ENCODE measurements at regions not wholly inside any gene's neighbourhood (a gene's known extent, or its start where the extent isn't known, plus 50 kb on each side); places are given as distances from the start of the nearest gene placed in this dataset.

GRCh38 chr22:44618400-44618799, 83.6 kb upstream of the PRR5 start:
- no peak overlapping the region for H3K27ac ChIP-seq
- H3K4me1 ChIP-seq = no peaks in the 10 kb centered on the region
- ATAC-seq = no peak
- H3K4me3 ChIP-seq = no peak overlapping the region
- H3K9me3 ChIP-seq = peaks cover 11% of the 10 kb centered on the region
- intact Hi-C loops (cut with DNase I) = no loop called here
- TF ChIP-seq CTCF (IDR thresholded peaks at IDR 0.05) = no peak
- whole genome bisulfite sequencing, 3 donors = 55 to 69% (median 56%) methylated on average over 17 of the region's 17 CpGs
- peaks cover 0 to 33% (median 19%) of the 10 kb centered on the region in 3 donors for H3K27me3 ChIP-seq (ENCODE audit: insufficient read depth in 3 of 3, low read length in 2 of 3)
- peak in 1 of 2 donors; percentile 30 for DNase-seq
- H3K36me3 ChIP-seq (ENCODE audit: insufficient read depth in 1 of 2, low read depth in 1 of 2) = no peaks in the 10 kb centered on the region

- no peak overlapping the region for H3K4me3 ChIP-seq
- no peak overlapping the region for H3K27ac ChIP-seq
- DNase-seq = no peak
- H3K27me3 ChIP-seq (ENCODE audit: insufficient read depth in 3 of 3, low read length in 2 of 3) = peaks cover 0 to 33% (median 19%) of the 10 kb centered on the region in 3 donors
- H3K9me3 ChIP-seq = peaks cover 14% of the 10 kb centered on the region
- TF ChIP-seq CTCF (IDR thresholded peaks at IDR 0.05) = no peak
- no peaks in the 10 kb centered on the region for H3K4me1 ChIP-seq
- ATAC-seq = no peak
- intact Hi-C loops (cut with DNase I) = no loop called here
- H3K36me3 ChIP-seq (ENCODE audit: insufficient read depth in 1 of 2, low read depth in 1 of 2) = no peaks in the 10 kb centered on the region
- WGBS, 3 donors = 93 to 98% (median 97%) methylated on average over 4 of the region's 4 CpGs
Observed at GRCh38 chr22:44617828-44618227, 84.2 kb upstream of the PRR5 start.

GRCh38 chr22:44616882-44617655, 84.9 kb upstream of the PRR5 start:
- no peak for TF ChIP-seq CTCF (IDR thresholded peaks at IDR 0.05)
- peaks cover 14% of the 10 kb centered on the region for H3K9me3 ChIP-seq
- intact Hi-C loops (cut with DNase I) = no loop called here
- 64 to 67% (median 66%) methylated on average over 18 to 19 of the region's 19 CpGs for WGBS, 3 donors
- H3K27me3 ChIP-seq (ENCODE audit: insufficient read depth in 3 of 3, low read length in 2 of 3) = peaks cover 0 to 26% (median 18%) of the 10 kb centered on the region in 3 donors
- no peak overlapping the region for H3K27ac ChIP-seq
- H3K4me1 ChIP-seq = no peaks in the 10 kb centered on the region
- DNase-seq = peak in 1 of 2 donors; percentile 44
- ATAC-seq = peak in 1 of 4 donors; percentile 31
- H3K4me3 ChIP-seq = no peak overlapping the region
- H3K36me3 ChIP-seq (ENCODE audit: insufficient read depth in 1 of 2, low read depth in 1 of 2) = no peaks in the 10 kb centered on the region

DNA sequence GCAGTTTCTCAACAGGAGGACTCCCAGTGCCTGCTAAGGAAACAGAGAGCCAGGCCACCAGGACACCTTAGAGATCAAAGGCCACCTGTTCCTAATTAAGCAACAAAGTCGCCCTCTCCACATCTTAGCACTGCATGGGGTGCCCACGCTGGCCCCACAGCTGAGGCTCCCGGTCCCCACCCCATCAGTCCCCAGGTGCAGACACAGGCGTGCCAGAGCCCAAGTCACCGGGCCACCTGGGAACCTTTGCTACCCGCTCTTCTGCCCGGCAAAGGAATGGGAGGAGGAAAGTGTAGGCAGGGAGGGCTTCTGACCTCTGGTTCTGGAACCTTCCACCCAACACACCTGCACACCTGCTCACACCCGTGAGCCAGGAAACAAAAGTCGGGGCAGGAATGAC, 85.5 kb upstream of the PRR5 start:
- peaks cover 14% of the 10 kb centered on the region for H3K9me3 ChIP-seq
- 56 to 65% (median 62%) methylated on average over 9 of the region's 9 CpGs for WGBS, 3 donors

More for the DNA sequence above, 85.5 kb upstream of the PRR5 start:
- no peak for ATAC-seq
- DNase-seq = no peak
- no peak overlapping the region for H3K27ac ChIP-seq
- TF ChIP-seq CTCF (IDR thresholded peaks at IDR 0.05) = no peak
- H3K36me3 ChIP-seq (ENCODE audit: insufficient read depth in 1 of 2, low read depth in 1 of 2) = no peaks in the 10 kb centered on the region
- no peak overlapping the region for H3K4me3 ChIP-seq
- no peaks in the 10 kb centered on the region for H3K4me1 ChIP-seq
- H3K27me3 ChIP-seq (ENCODE audit: insufficient read depth in 3 of 3, low read length in 2 of 3) = peaks cover 0 to 20% (median 17%) of the 10 kb centered on the region in 3 donors
- intact Hi-C loops (cut with DNase I) = no loop called here

All from psoas muscle (tissue), 7 donors.